ENCODE measurements at regions not wholly inside any gene's neighbourhood (a gene's known extent, or its start where the extent isn't known, plus 50 kb on each side); places are given as distances from the start of the nearest gene placed in this dataset.

DNA sequence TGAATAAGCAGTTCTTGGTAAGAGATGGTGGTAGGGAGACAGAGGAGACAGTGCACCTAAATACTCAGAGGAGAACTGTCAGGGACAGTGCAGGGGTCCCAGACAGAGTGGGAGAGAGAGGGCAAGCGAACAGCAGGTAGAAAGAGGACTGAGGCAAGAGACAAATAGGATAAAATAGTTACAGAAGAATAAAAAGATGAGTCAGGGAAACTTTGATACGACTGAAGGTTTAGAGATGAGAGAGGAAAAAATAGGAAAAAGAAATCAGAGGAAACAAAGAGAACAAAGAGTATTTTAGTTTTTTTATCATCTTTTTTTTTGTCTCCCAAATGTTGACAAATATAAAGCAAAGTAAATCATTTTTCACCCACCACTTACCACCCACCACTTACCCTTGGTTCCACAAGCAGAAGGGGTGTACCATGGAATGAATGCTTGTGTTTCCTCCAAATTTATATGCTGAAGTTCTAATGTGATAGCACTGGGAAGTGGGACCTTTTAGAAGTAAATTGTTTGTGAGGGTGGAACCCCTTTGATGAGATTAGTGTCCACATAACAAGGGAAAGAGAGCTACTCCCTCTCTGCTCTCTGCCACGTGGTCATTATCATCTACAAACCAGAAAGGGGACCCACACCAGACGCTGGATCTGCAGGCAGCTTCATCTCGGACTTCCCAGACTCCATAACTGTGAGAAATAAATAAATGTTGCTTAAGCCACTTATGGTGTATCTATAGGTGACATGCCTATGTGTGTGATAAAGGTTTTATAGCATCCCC is 292.1 kb downstream of the BTG1 start:
- H3K27me3 ChIP-seq (ENCODE audit: low read depth, low read length): no peaks in the 10 kb centered on the region
- no peak for TF ChIP-seq EZH2phosphoT487 (IDR thresholded peaks at IDR 0.05; ENCODE audit: low read depth)
- TF ChIP-seq, protein P1, sequence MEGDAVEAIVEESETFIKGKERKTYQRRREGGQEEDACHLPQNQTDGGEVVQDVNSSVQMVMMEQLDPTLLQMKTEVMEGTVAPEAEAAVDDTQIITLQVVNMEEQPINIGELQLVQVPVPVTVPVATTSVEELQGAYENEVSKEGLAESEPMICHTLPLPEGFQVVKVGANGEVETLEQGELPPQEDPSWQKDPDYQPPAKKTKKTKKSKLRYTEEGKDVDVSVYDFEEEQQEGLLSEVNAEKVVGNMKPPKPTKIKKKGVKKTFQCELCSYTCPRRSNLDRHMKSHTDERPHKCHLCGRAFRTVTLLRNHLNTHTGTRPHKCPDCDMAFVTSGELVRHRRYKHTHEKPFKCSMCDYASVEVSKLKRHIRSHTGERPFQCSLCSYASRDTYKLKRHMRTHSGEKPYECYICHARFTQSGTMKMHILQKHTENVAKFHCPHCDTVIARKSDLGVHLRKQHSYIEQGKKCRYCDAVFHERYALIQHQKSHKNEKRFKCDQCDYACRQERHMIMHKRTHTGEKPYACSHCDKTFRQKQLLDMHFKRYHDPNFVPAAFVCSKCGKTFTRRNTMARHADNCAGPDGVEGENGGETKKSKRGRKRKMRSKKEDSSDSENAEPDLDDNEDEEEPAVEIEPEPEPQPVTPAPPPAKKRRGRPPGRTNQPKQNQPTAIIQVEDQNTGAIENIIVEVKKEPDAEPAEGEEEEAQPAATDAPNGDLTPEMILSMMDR (IDR thresholded peaks at IDR 0.05; ENCODE audit: low read depth, low read length): no peak

DNA sequence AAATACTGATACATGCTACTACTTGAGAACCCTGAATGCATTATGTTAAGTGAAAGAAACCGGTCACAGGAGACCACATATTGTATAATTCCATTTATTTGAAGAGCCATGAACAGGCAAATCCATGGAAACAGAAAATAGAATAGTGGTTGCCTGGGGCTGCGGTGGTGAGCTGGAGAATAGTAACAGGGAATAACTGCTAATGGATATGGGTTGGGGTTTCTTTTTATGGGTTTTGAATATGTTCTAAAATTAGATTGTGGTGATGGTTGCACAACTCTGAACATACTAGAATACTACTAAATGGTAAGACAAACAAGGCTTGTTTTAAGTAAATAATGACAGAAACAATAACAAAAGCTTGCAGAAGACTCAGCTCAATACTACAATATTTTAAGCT is 293.0 kb downstream of the BTG1 start:
- Histone ChIP-seq H3K4me2 (ENCODE audit: low read length) (no peak overlapping the region), H2AFZ (ENCODE audit: low read depth, low read length) (no peak overlapping the region), H4K20me1 (ENCODE audit: insufficient read depth, low read length) (no peaks in the 10 kb centered on the region), H3K79me2 (ENCODE audit: low read length) (no peaks in the 10 kb centered on the region), H3K4me3 (ENCODE audit: low read length) (no peak overlapping the region), H3K4me1 (ENCODE audit: low read length) (peaks cover 5% of the 10 kb centered on the region; the same call in 1 of the 2 replicates), H3K36me3 (replicated peaks; ENCODE audit: low read depth, low read length) (no peaks in the 10 kb centered on the region), H3K9me3 (ENCODE audit: insufficient read depth, low read length) (no peaks in the 10 kb centered on the region), H3K27ac (ENCODE audit: low read length) (no peak overlapping the region), H3K9ac (ENCODE audit: low read length) (no peak overlapping the region), H3K27me3 (ENCODE audit: low read depth, low read length) (no peaks in the 10 kb centered on the region)
- no peak for TF ChIP-seq EZH2phosphoT487 (IDR thresholded peaks at IDR 0.05; ENCODE audit: low read depth)
- TF ChIP-seq, protein P1 (IDR thresholded peaks at IDR 0.05; ENCODE audit: low read depth, low read length): no peak

More for the DNA sequence above, 292.1 kb downstream of the BTG1 start:
- H3K4me1 ChIP-seq (ENCODE audit: low read length): peaks cover 5% of the 10 kb centered on the region; the same call in 1 of the 2 replicates
- H3K9ac ChIP-seq (ENCODE audit: low read length): no peak overlapping the region
- no peak overlapping the region for H2AFZ ChIP-seq (ENCODE audit: low read depth, low read length)
- H3K4me3 ChIP-seq (ENCODE audit: low read length): no peak overlapping the region
- no peaks in the 10 kb centered on the region for H3K9me3 ChIP-seq (ENCODE audit: insufficient read depth, low read length)
- no peaks in the 10 kb centered on the region for H3K36me3 ChIP-seq (replicated peaks; ENCODE audit: low read depth, low read length)
- H3K79me2 ChIP-seq (ENCODE audit: low read length): no peaks in the 10 kb centered on the region
- no peaks in the 10 kb centered on the region for H4K20me1 ChIP-seq (ENCODE audit: insufficient read depth, low read length)
- no peak overlapping the region for H3K27ac ChIP-seq (ENCODE audit: low read length)
- H3K4me2 ChIP-seq (ENCODE audit: low read length): no peak overlapping the region

DNA sequence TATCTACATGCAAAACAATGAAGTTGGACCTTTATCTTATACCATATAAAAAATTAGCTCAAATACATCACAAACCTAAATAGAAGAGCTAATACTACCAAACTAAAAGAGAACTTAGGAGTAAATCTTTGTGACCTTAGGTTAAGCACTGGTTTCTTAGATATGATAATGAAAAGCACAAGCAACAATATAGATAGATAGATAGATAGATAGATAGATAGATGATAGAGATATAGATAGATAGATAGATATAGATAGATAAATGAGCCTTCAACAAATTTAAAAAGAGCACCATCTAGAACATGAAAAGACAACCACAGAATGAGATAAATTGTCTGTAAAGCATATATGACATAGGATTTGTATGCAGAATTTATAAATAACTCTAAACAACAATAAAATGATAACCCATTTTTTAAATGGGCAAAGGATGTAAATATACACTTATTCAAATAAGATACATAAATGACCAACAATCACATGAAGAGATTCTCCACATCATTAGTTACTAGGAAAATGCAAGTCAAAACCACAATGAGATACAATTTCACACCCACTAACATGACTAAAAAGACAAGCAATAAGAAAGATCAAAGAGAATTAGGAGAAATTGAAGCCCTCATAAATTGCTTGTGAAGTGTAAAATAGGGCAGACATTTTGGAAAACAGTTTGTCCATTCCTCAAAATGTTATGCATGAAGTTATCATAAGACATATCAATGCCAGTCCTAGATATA is 293.7 kb downstream of the BTG1 start:
- Histone ChIP-seq H2AFZ (ENCODE audit: low read depth, low read length) (no peak overlapping the region), H3K9me3 (ENCODE audit: insufficient read depth, low read length) (no peaks in the 10 kb centered on the region), H3K4me2 (ENCODE audit: low read length) (no peak overlapping the region), H3K27me3 (ENCODE audit: low read depth, low read length) (no peaks in the 10 kb centered on the region), H3K4me3 (ENCODE audit: low read length) (no peak overlapping the region), H4K20me1 (ENCODE audit: insufficient read depth, low read length) (no peaks in the 10 kb centered on the region), H3K36me3 (replicated peaks; ENCODE audit: low read depth, low read length) (no peaks in the 10 kb centered on the region), H3K79me2 (ENCODE audit: low read length) (no peaks in the 10 kb centered on the region), H3K9ac (ENCODE audit: low read length) (no peak overlapping the region), H3K27ac (ENCODE audit: low read length) (no peak overlapping the region), H3K4me1 (ENCODE audit: low read length) (peaks cover 5% of the 10 kb centered on the region; the same call in 1 of the 2 replicates)
- TF ChIP-seq EZH2phosphoT487 (IDR thresholded peaks at IDR 0.05; ENCODE audit: low read depth): no peak
- TF ChIP-seq, protein P1 (IDR thresholded peaks at IDR 0.05; ENCODE audit: low read depth, low read length): no peak

DNA sequence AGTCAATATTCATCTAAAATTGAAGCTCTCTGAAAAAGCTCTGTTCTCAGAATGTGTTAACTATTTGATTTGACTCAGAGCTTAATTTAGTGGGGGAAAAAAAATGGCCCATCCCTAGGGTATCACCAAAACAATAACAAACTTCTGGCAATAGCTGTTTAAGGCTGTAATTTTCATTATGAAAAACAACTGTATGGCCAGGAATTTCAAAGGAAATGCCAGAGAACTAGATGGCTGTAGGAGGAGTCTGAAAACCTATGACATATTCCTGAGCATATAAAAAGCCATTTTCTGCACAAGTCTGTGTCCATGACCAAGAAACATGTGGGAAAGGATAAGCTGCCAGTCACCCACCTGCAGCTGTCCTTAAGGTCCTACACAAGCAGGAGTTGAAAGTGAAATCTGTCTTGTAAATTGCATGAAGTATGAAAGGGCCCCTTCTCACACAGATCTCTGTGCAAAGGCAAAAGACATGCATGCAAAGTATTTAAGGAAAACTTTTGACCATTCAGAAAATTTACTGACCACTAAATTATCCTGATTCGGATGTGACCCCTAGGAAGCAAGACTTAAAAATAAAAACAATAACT is 299.1 kb downstream of the BTG1 start:
- H3K9ac ChIP-seq (ENCODE audit: low read length): no peak overlapping the region
- H3K9me3 ChIP-seq (ENCODE audit: insufficient read depth, low read length): no peaks in the 10 kb centered on the region
- no peaks in the 10 kb centered on the region for H3K27me3 ChIP-seq (ENCODE audit: low read depth, low read length)
- H3K4me3 ChIP-seq (ENCODE audit: low read length): no peak overlapping the region
- peaks cover 6% of the 10 kb centered on the region for H3K36me3 ChIP-seq (replicated peaks; ENCODE audit: low read depth, low read length)
- no peak overlapping the region for H3K4me2 ChIP-seq (ENCODE audit: low read length)
- TF ChIP-seq, protein P1 (IDR thresholded peaks at IDR 0.05; ENCODE audit: low read depth, low read length): no peak
- TF ChIP-seq EZH2phosphoT487 (IDR thresholded peaks at IDR 0.05; ENCODE audit: low read depth): no peak
- H2AFZ ChIP-seq (ENCODE audit: low read depth, low read length): no peak overlapping the region
- H3K79me2 ChIP-seq (ENCODE audit: low read length): no peaks in the 10 kb centered on the region
- no peak overlapping the region for H3K27ac ChIP-seq (ENCODE audit: low read length)
- H4K20me1 ChIP-seq (ENCODE audit: insufficient read depth, low read length): no peaks in the 10 kb centered on the region
- H3K4me1 ChIP-seq (ENCODE audit: low read length): peaks cover 8% of the 10 kb centered on the region

Measured in OCI-LY3 (cell line).